ENCODE measurements at regions not wholly inside any gene's neighbourhood (a gene's known extent, or its start where the extent isn't known, plus 50 kb on each side); places are given as distances from the start of the nearest gene placed in this dataset.

DNA sequence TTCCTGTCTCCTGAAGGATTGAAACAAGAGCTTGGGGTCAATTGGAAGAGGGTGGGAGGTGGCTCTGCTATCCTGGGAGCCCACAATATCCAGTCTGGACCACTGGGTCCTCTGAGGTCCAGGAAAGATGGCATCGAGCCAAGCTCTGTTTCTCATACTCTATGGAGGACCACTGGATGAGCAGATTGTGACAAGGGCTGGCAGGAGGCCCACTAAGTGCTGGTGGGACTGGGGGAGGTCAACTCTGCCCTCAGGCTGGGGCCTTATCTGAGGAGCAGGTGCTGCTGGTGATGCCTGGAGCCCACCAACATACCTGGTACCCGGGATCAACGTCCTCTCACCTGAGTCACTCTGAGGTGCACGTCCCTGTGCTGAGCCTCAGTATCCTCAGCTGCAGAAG, 142.4 kb downstream of the NDUFA10 start:
- TF ChIP-seq, protein P1, sequence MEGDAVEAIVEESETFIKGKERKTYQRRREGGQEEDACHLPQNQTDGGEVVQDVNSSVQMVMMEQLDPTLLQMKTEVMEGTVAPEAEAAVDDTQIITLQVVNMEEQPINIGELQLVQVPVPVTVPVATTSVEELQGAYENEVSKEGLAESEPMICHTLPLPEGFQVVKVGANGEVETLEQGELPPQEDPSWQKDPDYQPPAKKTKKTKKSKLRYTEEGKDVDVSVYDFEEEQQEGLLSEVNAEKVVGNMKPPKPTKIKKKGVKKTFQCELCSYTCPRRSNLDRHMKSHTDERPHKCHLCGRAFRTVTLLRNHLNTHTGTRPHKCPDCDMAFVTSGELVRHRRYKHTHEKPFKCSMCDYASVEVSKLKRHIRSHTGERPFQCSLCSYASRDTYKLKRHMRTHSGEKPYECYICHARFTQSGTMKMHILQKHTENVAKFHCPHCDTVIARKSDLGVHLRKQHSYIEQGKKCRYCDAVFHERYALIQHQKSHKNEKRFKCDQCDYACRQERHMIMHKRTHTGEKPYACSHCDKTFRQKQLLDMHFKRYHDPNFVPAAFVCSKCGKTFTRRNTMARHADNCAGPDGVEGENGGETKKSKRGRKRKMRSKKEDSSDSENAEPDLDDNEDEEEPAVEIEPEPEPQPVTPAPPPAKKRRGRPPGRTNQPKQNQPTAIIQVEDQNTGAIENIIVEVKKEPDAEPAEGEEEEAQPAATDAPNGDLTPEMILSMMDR (IDR thresholded peaks at IDR 0.05) = no peak
- TF ChIP-seq POLR2A (IDR thresholded peaks at IDR 0.05) (no peak), EP300 (IDR thresholded peaks at IDR 0.05; ENCODE audit: low read depth) (no peak)
